ENCODE measurements at regions not wholly inside any gene's neighbourhood (a gene's known extent, or its start where the extent isn't known, plus 50 kb on each side); places are given as distances from the start of the nearest gene placed in this dataset.

DNA sequence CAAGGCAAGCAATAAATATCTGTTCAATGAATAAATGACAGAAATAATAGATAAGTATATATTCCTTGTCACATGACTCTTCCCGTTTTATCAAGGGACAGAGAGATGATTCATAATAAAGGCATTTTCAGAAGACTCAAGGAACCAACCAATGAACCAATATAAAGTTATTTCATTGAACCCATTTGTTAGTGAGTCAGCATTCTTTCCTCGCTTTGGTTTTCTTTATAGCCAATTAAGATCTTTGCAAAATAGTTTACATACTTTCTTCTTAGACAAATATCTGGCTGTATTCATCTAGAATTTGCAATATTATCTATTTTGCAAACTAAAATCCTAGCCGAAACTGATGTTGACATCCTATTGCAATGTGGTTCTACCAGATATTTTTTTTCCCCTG, 269.4 kb downstream of the IL15 start:
- H4K20me1 ChIP-seq (replicated peaks; ENCODE audit: control insufficient read depth, extremely low read depth, insufficient read depth, low read length), result no peaks in the 10 kb centered on the region
- no peak for TF ChIP-seq EZH2 (IDR thresholded peaks at IDR 0.05; ENCODE audit: borderline replicate concordance, low read depth, low read length, severe bottlenecking)
- no peak for TF ChIP-seq POLR2A (IDR thresholded peaks at IDR 0.05; ENCODE audit: low read depth, low read length)
- TF ChIP-seq, protein P1, sequence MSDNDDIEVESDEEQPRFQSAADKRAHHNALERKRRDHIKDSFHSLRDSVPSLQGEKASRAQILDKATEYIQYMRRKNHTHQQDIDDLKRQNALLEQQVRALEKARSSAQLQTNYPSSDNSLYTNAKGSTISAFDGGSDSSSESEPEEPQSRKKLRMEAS (IDR thresholded peaks at IDR 0.05; ENCODE audit: insufficient read depth, insufficient read length), result no peak
- no peak for TF ChIP-seq FOS (IDR thresholded peaks at IDR 0.05; ENCODE audit: borderline replicate concordance, insufficient read depth, low read length)
- no peak for TF ChIP-seq MYC (IDR thresholded peaks at IDR 0.05; ENCODE audit: low read depth, low read length)
- TF ChIP-seq, protein P2, sequence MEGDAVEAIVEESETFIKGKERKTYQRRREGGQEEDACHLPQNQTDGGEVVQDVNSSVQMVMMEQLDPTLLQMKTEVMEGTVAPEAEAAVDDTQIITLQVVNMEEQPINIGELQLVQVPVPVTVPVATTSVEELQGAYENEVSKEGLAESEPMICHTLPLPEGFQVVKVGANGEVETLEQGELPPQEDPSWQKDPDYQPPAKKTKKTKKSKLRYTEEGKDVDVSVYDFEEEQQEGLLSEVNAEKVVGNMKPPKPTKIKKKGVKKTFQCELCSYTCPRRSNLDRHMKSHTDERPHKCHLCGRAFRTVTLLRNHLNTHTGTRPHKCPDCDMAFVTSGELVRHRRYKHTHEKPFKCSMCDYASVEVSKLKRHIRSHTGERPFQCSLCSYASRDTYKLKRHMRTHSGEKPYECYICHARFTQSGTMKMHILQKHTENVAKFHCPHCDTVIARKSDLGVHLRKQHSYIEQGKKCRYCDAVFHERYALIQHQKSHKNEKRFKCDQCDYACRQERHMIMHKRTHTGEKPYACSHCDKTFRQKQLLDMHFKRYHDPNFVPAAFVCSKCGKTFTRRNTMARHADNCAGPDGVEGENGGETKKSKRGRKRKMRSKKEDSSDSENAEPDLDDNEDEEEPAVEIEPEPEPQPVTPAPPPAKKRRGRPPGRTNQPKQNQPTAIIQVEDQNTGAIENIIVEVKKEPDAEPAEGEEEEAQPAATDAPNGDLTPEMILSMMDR (IDR thresholded peaks at IDR 0.05; ENCODE audit: extremely low read depth in 1 of 2, insufficient read depth in 1 of 2, low read depth in 1 of 2, low read length in 2 of 2), result no peak
- no peak for TF ChIP-seq GATA2 (IDR thresholded peaks at IDR 0.05; ENCODE audit: insufficient read depth, insufficient read length, low read depth, low read length)
- TF ChIP-seq POLR2AphosphoS5 (IDR thresholded peaks at IDR 0.05; ENCODE audit: insufficient read depth, low read depth, low read length), result no peak
- no peak for TF ChIP-seq JUN (IDR thresholded peaks at IDR 0.05; ENCODE audit: borderline replicate concordance, insufficient read depth, insufficient read length, low read depth)
- BruUV-seq (replicated peaks), result no TSS peak
- dilution Hi-C loops (cut with MboI; ENCODE audit: extremely low pct_ligation_motif_present, low sequenced_read_pairs) (no loop called here), intact Hi-C loops (cut with micrococcal nuclease) (no loop called here)
- H3K4me3 ChIP-seq (replicated peaks in 1 of 3; ENCODE audit: insufficient read depth in 1 of 3, low read depth in 1 of 3, low read length in 3 of 3), result no peak overlapping the region
- H3K9me1 ChIP-seq (replicated peaks; ENCODE audit: control insufficient read depth, extremely low read depth, insufficient read depth, low read length), result no peaks in the 10 kb centered on the region
- H3K4me1 ChIP-seq (ENCODE audit: control insufficient read depth, extremely low read depth, insufficient read depth, low read length), result no peaks in the 10 kb centered on the region
- POLR2A ChIA-PET, result no interaction called here
- H3K36me3 ChIP-seq (ENCODE audit: control insufficient read depth in 2 of 2, extremely low read depth in 1 of 2, insufficient read depth in 2 of 2, low read length in 2 of 2), result no peaks in the 10 kb centered on the region
- no peak overlapping the region for H2AFZ ChIP-seq (ENCODE audit: low read depth, low read length)
- H3K27me3 ChIP-seq (ENCODE audit: control insufficient read depth in 2 of 2, insufficient read depth in 2 of 2, low read length in 2 of 2), result no peaks in the 10 kb centered on the region
- no peak overlapping the region for H3K27ac ChIP-seq (ENCODE audit: insufficient read depth, low read depth, low read length)
- FAIRE-seq, result no peak
- no peaks in the 10 kb centered on the region for H3K9me3 ChIP-seq (replicated peaks; ENCODE audit: control insufficient read depth, insufficient read depth, low read length)
- H3K4me2 ChIP-seq (ENCODE audit: insufficient read depth, low read length), result no peak overlapping the region
- CTCF ChIA-PET, result no interaction called here
- no peak overlapping the region for H3K9ac ChIP-seq (replicated peaks; ENCODE audit: extremely low read depth, insufficient read depth, low read length)
- H3K79me2 ChIP-seq (ENCODE audit: control insufficient read depth, insufficient read depth, low read length), result no peaks in the 10 kb centered on the region
- no peak for DNase-seq (ENCODE audit: low read depth, low spot score)
